HEK293 (cell line): ENCODE measurements at regions not wholly inside any gene's neighbourhood (a gene's known extent, or its start where the extent isn't known, plus 50 kb on each side); places are given as distances from the start of the nearest gene placed in this dataset.

ENCODE experiments used
- CTCF ChIA-PET: fragments of 350-600 bp; formaldehyde crosslinking; extraction: SDS; loops from one replicate; lab custom pipeline; 2021; ENCODE audit warnings: antibody characterized with exemption; lab: Yijun Ruan, JAX
- POLR2A ChIA-PET: fragments of 300-600 bp; formaldehyde crosslinking; extraction: SDS; loops from one replicate; lab custom pipeline; 2020; ENCODE audit warnings: antibody characterized with exemption, inconsistent platforms; lab: Yijun Ruan, JAX
- H3K27ac ChIP-seq: fragments of 200-500 bp; sonication (Bioruptor generic); 2 replicates; pipeline ENCODE4 v1.5.1; 2014; ENCODE audit warnings: low read depth, low read length, control low read depth, inconsistent platforms; ENCODE audit errors: extremely low read depth
- H3K36me3 ChIP-seq, 2 experiments: fragments of 200-500 bp in 1 of 2; sonication (Bioruptor generic) in 1 of 2; 1 replicate in 1 of 2; 2 replicates in 1 of 2; pipeline ENCODE4 v1.5.1; 2014 to 2017; ENCODE audit warnings: inconsistent platforms in 2 of 2, low read length in 2 of 2; ENCODE audit not compliant: control insufficient read depth in 2 of 2, insufficient read depth in 1 of 2
- H3K4me1 ChIP-seq: fragments of 200-500 bp; sonication (Bioruptor generic); 2 replicates; pipeline ENCODE4 v1.5.1; 2014; ENCODE audit warnings: mild to moderate bottlenecking, low read length, inconsistent platforms; ENCODE audit not compliant: control insufficient read depth, insufficient read depth
- H3K4me3 ChIP-seq: 2 replicates; pipeline ENCODE4 v1.5.1; 2011; ENCODE audit warnings: low read depth, mild to moderate bottlenecking, control low read depth, low read length, moderate library complexity
- H3K9me3 ChIP-seq: fragments of 200-500 bp; sonication (Bioruptor generic); 2 replicates; pipeline ENCODE4 v1.5.1; 2014; ENCODE audit warnings: low read depth, low read length, inconsistent platforms; ENCODE audit not compliant: control insufficient read depth, insufficient read depth
- BCL6B ChIP-seq: fragments of 450-650 bp; formaldehyde crosslinking; IDR thresholded peaks from 2 replicates; pipeline ENCODE4 v1.5.1; 2017; ENCODE audit warnings: missing biosample characterization, missing genetic modification characterization
- SP3 ChIP-seq: fragments of 450-650 bp; formaldehyde crosslinking; IDR thresholded peaks from 2 replicates; pipeline ENCODE4 v1.5.1; 2016; ENCODE audit warnings: missing biosample characterization, missing genetic modification characterization
- YY2 ChIP-seq: fragments of 450-650 bp; formaldehyde crosslinking; IDR thresholded peaks from 2 replicates; pipeline ENCODE4 v1.5.1; 2016; ENCODE audit warnings: missing biosample characterization, missing genetic modification characterization
- ZBTB7A ChIP-seq: fragments of 450-650 bp; formaldehyde crosslinking; IDR thresholded peaks from 2 replicates; pipeline ENCODE4 v1.5.1; 2016; ENCODE audit warnings: low read depth, missing biosample characterization, missing genetic modification characterization
- ZFP37 ChIP-seq: fragments of 450-650 bp; formaldehyde crosslinking; IDR thresholded peaks from 2 replicates; pipeline ENCODE4 v1.5.1; 2016; ENCODE audit warnings: missing biosample characterization, missing genetic modification characterization
- ZNF132 ChIP-seq: fragments of 450-650 bp; formaldehyde crosslinking; IDR thresholded peaks from 2 replicates; pipeline ENCODE4 v1.5.1; 2017; ENCODE audit warnings: missing biosample characterization, missing genetic modification characterization, borderline replicate concordance
- ZNF140 ChIP-seq: fragments of 450-650 bp; formaldehyde crosslinking; IDR thresholded peaks from 2 replicates; pipeline ENCODE4 v1.5.1; 2016; ENCODE audit warnings: missing biosample characterization, missing genetic modification characterization
- ZNF184 ChIP-seq: fragments of 450-650 bp; IDR thresholded peaks from 2 replicates; pipeline ENCODE4 v1.5.1; 2018; ENCODE audit warnings: missing biosample characterization, mild to moderate bottlenecking, missing genetic modification characterization
- ZNF221 ChIP-seq: fragments of 450-650 bp; formaldehyde crosslinking; IDR thresholded peaks from 2 replicates; pipeline ENCODE4 v1.5.1; 2017; ENCODE audit warnings: missing biosample characterization, missing genetic modification characterization, borderline replicate concordance
- ZNF24 ChIP-seq: fragments of 450-650 bp; formaldehyde crosslinking; IDR thresholded peaks from 2 replicates; pipeline ENCODE4 v1.5.1; 2016; ENCODE audit warnings: missing biosample characterization, missing genetic modification characterization
- ZNF324 ChIP-seq: fragments of 450-650 bp; formaldehyde crosslinking; IDR thresholded peaks from 2 replicates; pipeline ENCODE4 v1.5.1; 2016; ENCODE audit warnings: missing biosample characterization, missing genetic modification characterization
- ZNF366 ChIP-seq: fragments of 450-650 bp; formaldehyde crosslinking; conservative IDR thresholded peaks from 2 replicates; pipeline ENCODE4 v1.5.1; 2016; ENCODE audit warnings: missing biosample characterization, missing genetic modification characterization
- ZNF391 ChIP-seq: fragments of 450-650 bp; formaldehyde crosslinking; IDR thresholded peaks from 2 replicates; pipeline ENCODE4 v1.5.1; 2016; ENCODE audit warnings: low read depth, missing biosample characterization, missing genetic modification characterization, borderline replicate concordance
- ZNF398 ChIP-seq: fragments of 450-650 bp; formaldehyde crosslinking; IDR thresholded peaks from 2 replicates; pipeline ENCODE4 v1.5.1; 2017; ENCODE audit warnings: missing biosample characterization, missing genetic modification characterization
- ZNF518A ChIP-seq: fragments of 450-650 bp; formaldehyde crosslinking; conservative IDR thresholded peaks from 2 replicates; pipeline ENCODE4 v1.5.1; 2016; ENCODE audit warnings: low read depth, missing biosample characterization, missing genetic modification characterization
- ZNF560 ChIP-seq: fragments of 450-650 bp; formaldehyde crosslinking; IDR thresholded peaks from 2 replicates; pipeline ENCODE4 v1.5.1; 2017; ENCODE audit warnings: missing biosample characterization, missing genetic modification characterization, borderline replicate concordance
- ZNF585B ChIP-seq: fragments of 450-650 bp; formaldehyde crosslinking; IDR thresholded peaks from 2 replicates; pipeline ENCODE4 v1.5.1; 2016; ENCODE audit warnings: missing biosample characterization, missing genetic modification characterization
- ZNF624 ChIP-seq: fragments of 450-650 bp; formaldehyde crosslinking; IDR thresholded peaks from 2 replicates; pipeline ENCODE4 v1.5.1; 2017; ENCODE audit warnings: missing biosample characterization, missing genetic modification characterization
- TF ChIP-seq, protein P1 (sequence below): fragments of 450-650 bp; IDR thresholded peaks from 2 replicates; pipeline ENCODE4 v1.5.1; 2018; ENCODE audit warnings: missing biosample characterization, missing genetic modification characterization
- TF ChIP-seq, protein P2 (sequence below): fragments of 450-650 bp; formaldehyde crosslinking; IDR thresholded peaks from 2 replicates; pipeline ENCODE4 v1.5.1; 2016; ENCODE audit warnings: missing biosample characterization, missing genetic modification characterization
- TF ChIP-seq, protein P3 (sequence below): fragments of 450-650 bp; formaldehyde crosslinking; IDR thresholded peaks from 2 replicates; pipeline ENCODE4 v1.5.1; 2016; ENCODE audit warnings: missing biosample characterization, missing genetic modification characterization
- TF ChIP-seq, protein P4 (sequence below): fragments of 450-650 bp; formaldehyde crosslinking; IDR thresholded peaks from 2 replicates; pipeline ENCODE4; 2016; ENCODE audit warnings: missing biosample characterization, missing genetic modification characterization

DNA sequence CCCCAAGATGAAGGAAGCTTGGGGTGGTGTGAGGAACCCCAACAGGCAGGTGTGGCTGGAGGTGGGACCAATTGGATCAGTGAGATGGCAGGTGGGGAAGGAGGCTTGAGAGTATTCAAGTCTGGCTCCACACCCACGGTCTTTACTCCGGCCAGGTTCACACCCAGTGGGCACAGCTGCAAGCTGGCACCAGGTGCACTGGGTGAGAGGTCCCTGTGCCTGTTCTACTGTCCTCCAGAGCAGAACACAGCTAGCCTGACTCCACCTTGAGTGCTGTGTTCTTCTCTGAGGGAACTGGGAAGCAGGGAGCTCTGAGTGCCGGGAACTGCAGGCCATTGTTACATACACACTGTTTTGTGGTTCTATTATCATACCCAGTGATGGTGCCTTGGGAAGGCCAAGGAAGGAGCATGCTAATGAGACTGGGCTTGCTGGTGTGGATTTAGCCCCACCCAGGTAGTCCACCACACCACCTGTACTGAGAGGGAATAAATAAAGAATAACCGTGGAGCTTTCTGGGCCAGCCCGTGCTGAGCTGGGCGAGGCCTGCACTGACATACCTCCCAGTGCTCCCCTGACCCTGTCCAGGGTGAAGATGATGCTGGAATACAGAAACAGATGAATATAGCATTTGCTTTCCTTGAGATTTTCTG is 93.4 kb downstream of the ABHD5 start:
- CTCF ChIA-PET = no interaction called here
- no peaks in the 10 kb centered on the region for H3K4me1 ChIP-seq
- TF ChIP-seq ZNF324 (tag by site-specific recombination) = no peak
- TF ChIP-seq ZNF24 = no peak
- TF ChIP-seq SP3 = no peak
- TF ChIP-seq YY2 (tag by site-specific recombination) = no peak
- TF ChIP-seq ZBTB7A (tag by site-specific recombination) = no peak
- no peak for TF ChIP-seq ZNF518A
- no peak for TF ChIP-seq ZNF585B
- TF ChIP-seq, protein P1, sequence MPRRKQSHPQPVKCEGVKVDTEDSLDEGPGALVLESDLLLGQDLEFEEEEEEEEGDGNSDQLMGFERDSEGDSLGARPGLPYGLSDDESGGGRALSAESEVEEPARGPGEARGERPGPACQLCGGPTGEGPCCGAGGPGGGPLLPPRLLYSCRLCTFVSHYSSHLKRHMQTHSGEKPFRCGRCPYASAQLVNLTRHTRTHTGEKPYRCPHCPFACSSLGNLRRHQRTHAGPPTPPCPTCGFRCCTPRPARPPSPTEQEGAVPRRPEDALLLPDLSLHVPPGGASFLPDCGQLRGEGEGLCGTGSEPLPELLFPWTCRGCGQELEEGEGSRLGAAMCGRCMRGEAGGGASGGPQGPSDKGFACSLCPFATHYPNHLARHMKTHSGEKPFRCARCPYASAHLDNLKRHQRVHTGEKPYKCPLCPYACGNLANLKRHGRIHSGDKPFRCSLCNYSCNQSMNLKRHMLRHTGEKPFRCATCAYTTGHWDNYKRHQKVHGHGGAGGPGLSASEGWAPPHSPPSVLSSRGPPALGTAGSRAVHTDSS (tag by site-specific recombination) = no peak
- no peak for TF ChIP-seq ZNF560 (tag by site-specific recombination)
- TF ChIP-seq ZNF624 = no peak
- no peak for TF ChIP-seq ZNF366
- TF ChIP-seq, protein P2, sequence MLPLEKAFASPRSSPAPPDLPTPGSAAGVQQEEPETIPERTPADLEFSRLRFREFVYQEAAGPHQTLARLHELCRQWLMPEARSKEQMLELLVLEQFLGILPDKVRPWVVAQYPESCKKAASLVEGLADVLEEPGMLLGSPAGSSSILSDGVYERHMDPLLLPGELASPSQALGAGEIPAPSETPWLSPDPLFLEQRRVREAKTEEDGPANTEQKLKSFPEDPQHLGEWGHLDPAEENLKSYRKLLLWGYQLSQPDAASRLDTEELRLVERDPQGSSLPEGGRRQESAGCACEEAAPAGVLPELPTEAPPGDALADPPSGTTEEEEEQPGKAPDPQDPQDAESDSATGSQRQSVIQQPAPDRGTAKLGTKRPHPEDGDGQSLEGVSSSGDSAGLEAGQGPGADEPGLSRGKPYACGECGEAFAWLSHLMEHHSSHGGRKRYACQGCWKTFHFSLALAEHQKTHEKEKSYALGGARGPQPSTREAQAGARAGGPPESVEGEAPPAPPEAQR (tag by site-specific recombination) = no peak
- TF ChIP-seq ZNF391 (tag by site-specific recombination) = no peak
- TF ChIP-seq, all 188 proteins: peak for 0
- POLR2A ChIA-PET = no interaction called here
- Histone ChIP-seq H3K36me3 (no peaks in the 10 kb centered on the region), H3K4me3 (no peak overlapping the region), H3K9me3 (no peaks in the 10 kb centered on the region), H3K27ac (no peak overlapping the region)

DNA sequence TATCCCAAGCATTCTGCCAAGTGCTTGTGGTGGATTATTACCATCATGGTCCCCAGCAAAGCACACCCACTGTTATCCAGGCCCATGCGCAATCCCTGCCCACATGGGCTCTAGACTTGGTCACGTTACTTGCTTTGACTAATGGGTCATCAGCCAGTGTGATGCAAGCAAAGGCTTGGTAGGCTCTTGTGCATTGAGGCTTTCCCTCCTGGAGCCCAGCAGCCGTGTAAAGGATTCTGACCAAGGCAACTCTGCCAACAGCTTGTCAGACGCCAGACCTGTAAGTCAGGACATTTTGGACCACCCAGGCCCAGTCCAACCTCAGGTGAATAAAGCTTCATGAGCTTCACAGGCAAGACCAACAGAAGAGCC is 93.9 kb downstream of the ABHD5 start:
- Histone ChIP-seq H3K27ac (no peak overlapping the region), H3K4me1 (no peaks in the 10 kb centered on the region), H3K36me3 (no peaks in the 10 kb centered on the region), H3K4me3 (no peak overlapping the region), H3K9me3 (no peaks in the 10 kb centered on the region)
- CTCF ChIA-PET = no interaction called here
- POLR2A ChIA-PET = no interaction called here
- TF ChIP-seq ZNF221 (no peak), BCL6B (tag by site-specific recombination) (no peak), ZNF398 (tag by site-specific recombination) (no peak), ZNF132 (tag by site-specific recombination) (no peak), ZNF184 (tag by site-specific recombination) (no peak), ZNF140 (no peak), ZFP37 (tag by site-specific recombination) (no peak)
- TF ChIP-seq, protein P3, sequence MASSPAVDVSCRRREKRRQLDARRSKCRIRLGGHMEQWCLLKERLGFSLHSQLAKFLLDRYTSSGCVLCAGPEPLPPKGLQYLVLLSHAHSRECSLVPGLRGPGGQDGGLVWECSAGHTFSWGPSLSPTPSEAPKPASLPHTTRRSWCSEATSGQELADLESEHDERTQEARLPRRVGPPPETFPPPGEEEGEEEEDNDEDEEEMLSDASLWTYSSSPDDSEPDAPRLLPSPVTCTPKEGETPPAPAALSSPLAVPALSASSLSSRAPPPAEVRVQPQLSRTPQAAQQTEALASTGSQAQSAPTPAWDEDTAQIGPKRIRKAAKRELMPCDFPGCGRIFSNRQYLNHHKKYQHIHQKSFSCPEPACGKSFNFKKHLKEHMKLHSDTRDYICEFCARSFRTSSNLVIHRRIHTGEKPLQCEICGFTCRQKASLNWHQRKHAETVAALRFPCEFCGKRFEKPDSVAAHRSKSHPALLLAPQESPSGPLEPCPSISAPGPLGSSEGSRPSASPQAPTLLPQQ (tag by site-specific recombination) = no peak
- TF ChIP-seq, protein P4, sequence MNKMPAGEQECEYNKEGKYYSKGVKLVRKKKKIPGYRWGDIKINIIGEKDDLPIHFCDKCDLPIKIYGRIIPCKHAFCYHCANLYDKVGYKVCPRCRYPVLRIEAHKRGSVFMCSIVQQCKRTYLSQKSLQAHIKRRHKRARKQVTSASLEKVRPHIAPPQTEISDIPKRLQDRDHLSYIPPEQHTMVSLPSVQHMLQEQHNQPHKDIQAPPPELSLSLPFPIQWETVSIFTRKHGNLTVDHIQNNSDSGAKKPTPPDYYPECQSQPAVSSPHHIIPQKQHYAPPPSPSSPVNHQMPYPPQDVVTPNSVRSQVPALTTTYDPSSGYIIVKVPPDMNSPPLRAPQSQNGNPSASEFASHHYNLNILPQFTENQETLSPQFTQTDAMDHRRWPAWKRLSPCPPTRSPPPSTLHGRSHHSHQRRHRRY (tag by site-specific recombination) = no peak
